K562 (cell line): ENCODE measurements at regions not wholly inside any gene's neighbourhood (a gene's known extent, or its start where the extent isn't known, plus 50 kb on each side); places are given as distances from the start of the nearest gene placed in this dataset.

Experiments used
- ATAC-seq: fragments of 200-7000 bp; cut with Tn5 transposase; 3 replicates; pipeline ENCODE4 v1.9.1; 2020; ENCODE audit warnings: moderate library complexity
- BruUV-seq: library from RNA; stranded (reverse); fragments of 400-500 nt; replicated peaks from 2 replicates; lab custom pipeline; 2021; lab: Mats Ljungman, UMichigan
- CTCF ChIA-PET: fragments of 300-600 bp; formaldehyde crosslinking; extraction: SDS; loops from one replicate; lab custom pipeline; 2021; ENCODE audit warnings: low intra/inter-chr PET ratio; lab: Yijun Ruan, JAX
- POLR2A ChIA-PET: fragments of 300-600, 350-650 bp; sonication (Branson Sonifier 250); formaldehyde crosslinking; extraction: SDS; loops from one replicate; lab custom pipeline; 2021; ENCODE audit warnings: antibody characterized with exemption, inconsistent platforms; lab: Yijun Ruan, JAX
- DNase-seq, 4 experiments: peaks; one replicate each; pipeline versions ENCODE4 v3.0.0 to v3.0.0-alpha.2; 2011 to 2018; ENCODE audit warnings: low spot score in 3 of 4, mixed read lengths in 3 of 4; ENCODE audit errors: extremely low read depth in 1 of 4
- FAIRE-seq: peaks from 2 replicates; lab custom pipeline; 2011; peaks lifted over from hg19 to GRCh38; lab: Jason Lieb, UNC
- H2AFZ ChIP-seq: 2 replicates; pipeline ENCODE4 v1.6.0; 2011; ENCODE audit warnings: low read depth, low read length, control low read depth, inconsistent platforms
- H3K27ac ChIP-seq: fragments of 200-600 bp; 3 replicates; pipeline ENCODE4 v1.8.0; 2011; ENCODE audit warnings: low read depth, mild to moderate bottlenecking, control low read depth, inconsistent platforms, low read length, moderate library complexity, mixed read lengths; ENCODE audit errors: extremely low read depth
- H3K27me3 ChIP-seq, 2 experiments: fragments of 300-600 bp in 1 of 2; 2 replicates in 1 of 2; 3 replicates in 1 of 2; pipeline versions ENCODE4 v1.6.0 to v1.8.0; 2011; ENCODE audit warnings: inconsistent platforms in 2 of 2, low read length in 2 of 2, mild to moderate bottlenecking in 1 of 2, mixed read lengths in 1 of 2, moderate library complexity in 1 of 2; ENCODE audit not compliant: control insufficient read depth in 2 of 2, insufficient read depth in 2 of 2
- H3K36me3 ChIP-seq: fragments of 300-600 bp; 3 replicates; pipeline ENCODE4 v1.8.0; 2011; ENCODE audit warnings: mild to moderate bottlenecking, low read length, inconsistent platforms; ENCODE audit not compliant: control insufficient read depth, insufficient read depth
- H3K4me1 ChIP-seq, 2 experiments: fragments of 200-600 bp in 1 of 2; replicated peaks in 1 of 2; 2 replicates in 1 of 2; 3 replicates in 1 of 2; pipeline versions ENCODE4 v1.5.1 to v1.8.0; 2011; ENCODE audit warnings: inconsistent platforms in 2 of 2, low read length in 2 of 2, mild to moderate bottlenecking in 1 of 2, mixed read lengths in 1 of 2, moderate library complexity in 1 of 2; ENCODE audit not compliant: control insufficient read depth in 2 of 2, insufficient read depth in 2 of 2
- H3K4me2 ChIP-seq: 2 replicates; pipeline ENCODE4 v1.6.1; 2011; ENCODE audit warnings: low read length, control low read depth, inconsistent platforms, mixed read lengths; ENCODE audit not compliant: insufficient read depth
- H3K4me3 ChIP-seq: fragments of 200-600 bp; sonication (generic), shearing (Covaris generic); 2 replicates; pipeline ENCODE4 v1.5.1; 2016; ENCODE audit warnings: control low read depth, inconsistent platforms
- H3K79me2 ChIP-seq: fragments of 200-600 bp; 3 replicates; pipeline ENCODE4 v1.8.0; 2011; ENCODE audit warnings: low read length, inconsistent platforms; ENCODE audit not compliant: control insufficient read depth, insufficient read depth
- H3K9ac ChIP-seq, 2 experiments: 2 replicates each; pipeline versions ENCODE4 v1.6.0 to v1.6.1; 2011; ENCODE audit warnings: low read depth in 2 of 2, low read length in 2 of 2, control low read depth in 1 of 2, inconsistent platforms in 1 of 2, mild to moderate bottlenecking in 1 of 2, mixed read lengths in 1 of 2; ENCODE audit not compliant: insufficient read depth in 1 of 2
- H3K9me1 ChIP-seq: one replicate; pipeline ENCODE4 v1.6.0; 2011; ENCODE audit warnings: inconsistent platforms, mild to moderate bottlenecking, low read length, moderate library complexity; ENCODE audit not compliant: control insufficient read depth, insufficient read depth
- H3K9me3 ChIP-seq: replicated peaks from 2 replicates; pipeline ENCODE4 v1.5.1; 2011; ENCODE audit warnings: low read depth, low read length, inconsistent platforms; ENCODE audit not compliant: control insufficient read depth, insufficient read depth
- H4K20me1 ChIP-seq: replicated peaks from 2 replicates; pipeline ENCODE4 v1.6.1; 2011; ENCODE audit warnings: low read length, inconsistent platforms, mixed read lengths; ENCODE audit not compliant: control insufficient read depth, insufficient read depth
- CBFB ChIP-seq: sonication (generic); formaldehyde crosslinking; IDR thresholded peaks from 2 replicates; pipeline ENCODE4 v1.4.0; 2020; ENCODE audit warnings: mild to moderate bottlenecking, missing genetic modification reagents
- CEBPG ChIP-seq, 3 experiments: fragments of 200-800 bp in 1 of 3; sonication (Bioruptor generic) in 1 of 3; sonication (generic) in 1 of 3; formaldehyde crosslinking in 1 of 3; IDR thresholded peaks in 2 of 3; conservative IDR thresholded peaks in 1 of 3; 2 replicates each; pipeline versions ENCODE4 v1.6.1 to v1.8.0; 2016 to 2022; ENCODE audit warnings: missing compliant biosample characterization in 2 of 3, missing genetic modification characterization in 2 of 3, mild to moderate bottlenecking in 1 of 3, missing genetic modification reagents in 1 of 3
- CXXC5 ChIP-seq: fragments of 250-450 bp; sonication (Bioruptor Pico); IDR thresholded peaks from 2 replicates; pipeline ENCODE4 v1.8.0; 2022; ENCODE audit warnings: inconsistent platforms, mild to moderate bottlenecking, moderate library complexity
- ETV1 ChIP-seq: fragments of 450-650 bp; conservative IDR thresholded peaks from 2 replicates; pipeline ENCODE4 v1.6.1; 2016; ENCODE audit warnings: missing genetic modification characterization, control low read depth, low read depth, missing compliant biosample characterization
- FOS ChIP-seq: IDR thresholded peaks from 3 replicates; pipeline ENCODE4 v1.6.1; 2011; ENCODE audit not compliant: insufficient read length; ENCODE audit errors: extremely low read depth
- HIVEP1 ChIP-seq: fragments of 250-450 bp; sonication (Bioruptor Pico); IDR thresholded peaks from 2 replicates; pipeline ENCODE4 v1.4.0; 2020; ENCODE audit warnings: mild to moderate bottlenecking
- JUN ChIP-seq, 2 experiments: sonication (generic) in 1 of 2; formaldehyde crosslinking in 1 of 2; IDR thresholded peaks; 2 replicates each; pipeline versions ENCODE4 v1.6.1 to v1.8.0; 2012 to 2022; ENCODE audit warnings: borderline replicate concordance in 2 of 2, mild to moderate bottlenecking in 2 of 2, improper control_type of control experiment in 1 of 2, low read depth in 1 of 2, low read length in 1 of 2, missing genetic modification reagents in 1 of 2
- KLF6 ChIP-seq: fragments of 250-450 bp; sonication (Bioruptor Pico); IDR thresholded peaks from 2 replicates; pipeline ENCODE4 v1.4.0; 2020; ENCODE audit warnings: mild to moderate bottlenecking, moderate library complexity, borderline replicate concordance
- L3MBTL2 ChIP-seq: fragments of 450-650 bp; IDR thresholded peaks from 2 replicates; pipeline ENCODE4 v1.6.1; 2016; ENCODE audit warnings: mild to moderate bottlenecking, moderate library complexity
- OTX1 ChIP-seq: fragments of 450-650 bp; formaldehyde crosslinking; IDR thresholded peaks from 2 replicates; pipeline ENCODE4 v1.4.0; 2022; ENCODE audit warnings: mild to moderate bottlenecking
- RFX5 ChIP-seq: IDR thresholded peaks from 2 replicates; pipeline ENCODE4 v1.6.1; 2011; ENCODE audit warnings: low read depth, mild to moderate bottlenecking, improper control_type of control experiment, low read length
- SMAD1 ChIP-seq: fragments of 150-350 bp; IDR thresholded peaks from 2 replicates; pipeline ENCODE4 v1.6.1; 2014; ENCODE audit warnings: low read length, low read depth; ENCODE audit not compliant: partially characterized antibody
- SOX6 ChIP-seq: fragments of 450-650 bp; IDR thresholded peaks from 2 replicates; pipeline ENCODE4 v1.6.1; 2014; ENCODE audit warnings: mild to moderate bottlenecking
- TEAD2 ChIP-seq: fragments of 450-650 bp; IDR thresholded peaks from 2 replicates; pipeline ENCODE4 v1.6.1; 2016; ENCODE audit warnings: missing genetic modification characterization, control low read depth, missing compliant biosample characterization
- TRIM28 ChIP-seq: fragments of 450-650 bp; IDR thresholded peaks from 2 replicates; pipeline ENCODE4 v1.6.1; 2017
- ZC3H11A ChIP-seq: IDR thresholded peaks from 2 replicates; pipeline ENCODE4 v1.6.1; 2012; ENCODE audit warnings: low read depth, low read length, improper control_type of control experiment
- ZNF12 ChIP-seq: sonication (generic); formaldehyde crosslinking; IDR thresholded peaks from 2 replicates; pipeline ENCODE4 v1.4.0; 2020; ENCODE audit warnings: mild to moderate bottlenecking, missing genetic modification reagents
- ZNF431 ChIP-seq: sonication (generic); formaldehyde crosslinking; IDR thresholded peaks from 2 replicates; pipeline ENCODE4 v1.8.0; 2022; ENCODE audit warnings: mild to moderate bottlenecking, missing genetic modification reagents
- WGBS: fragments of 100-300 bp; shearing (Covaris generic); methylation state at CpG from one replicate; pipeline ENCODE4 v1.1.6; 2016; ENCODE audit warnings: low coverage, mixed read lengths; ENCODE audit not compliant: insufficient coverage; ENCODE audit errors: missing lambda C conversion rate; 5-methylcytosine and 5-hydroxymethylcytosine counted together
- in situ Hi-C: fragments of 300-500 bp; cut with MboI; formaldehyde crosslinking; loops from 4 replicates; pipeline ENCODE4 v1.15.0; 2018; ENCODE audit warnings: inconsistent platforms, mixed read lengths
- intact Hi-C: fragments of 100-400 bp; cut with micrococcal nuclease; formaldehyde crosslinking; loops from 2 replicates; pipeline ENCODE4 v1.14.2; 2022
- TF ChIP-seq, protein P1 (sequence below): fragments of 200-800 bp; sonication (Bioruptor generic); IDR thresholded peaks from 2 replicates; pipeline ENCODE4 v1.6.1; 2017; ENCODE audit warnings: missing genetic modification characterization, missing compliant biosample characterization

- TF ChIP-seq KLF6 (CRISPR knock-in tag): no peak
- no peak for TF ChIP-seq CEBPG (CRISPR knock-in tag; IDR thresholded peaks at IDR 0.05)
- TF ChIP-seq CEBPG (tag; conservative IDR thresholded peaks at IDR 0.05 in 1 of 2, IDR thresholded peaks at IDR 0.05 in 1 of 2): no peak
- no peak for TF ChIP-seq FOS
- TF ChIP-seq CXXC5: no peak
- TF ChIP-seq, protein P1, sequence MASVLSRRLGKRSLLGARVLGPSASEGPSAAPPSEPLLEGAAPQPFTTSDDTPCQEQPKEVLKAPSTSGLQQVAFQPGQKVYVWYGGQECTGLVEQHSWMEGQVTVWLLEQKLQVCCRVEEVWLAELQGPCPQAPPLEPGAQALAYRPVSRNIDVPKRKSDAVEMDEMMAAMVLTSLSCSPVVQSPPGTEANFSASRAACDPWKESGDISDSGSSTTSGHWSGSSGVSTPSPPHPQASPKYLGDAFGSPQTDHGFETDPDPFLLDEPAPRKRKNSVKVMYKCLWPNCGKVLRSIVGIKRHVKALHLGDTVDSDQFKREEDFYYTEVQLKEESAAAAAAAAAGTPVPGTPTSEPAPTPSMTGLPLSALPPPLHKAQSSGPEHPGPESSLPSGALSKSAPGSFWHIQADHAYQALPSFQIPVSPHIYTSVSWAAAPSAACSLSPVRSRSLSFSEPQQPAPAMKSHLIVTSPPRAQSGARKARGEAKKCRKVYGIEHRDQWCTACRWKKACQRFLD (CRISPR knock-in tag): no peak
- no peak for TF ChIP-seq ZC3H11A
- no peak for TF ChIP-seq ETV1
- TF ChIP-seq HIVEP1 (CRISPR knock-in tag): no peak
These were observed 233.8 kb upstream of the CPEB2 start (continued) for GRCh38 chr4:14768449-14768848.

DNA sequence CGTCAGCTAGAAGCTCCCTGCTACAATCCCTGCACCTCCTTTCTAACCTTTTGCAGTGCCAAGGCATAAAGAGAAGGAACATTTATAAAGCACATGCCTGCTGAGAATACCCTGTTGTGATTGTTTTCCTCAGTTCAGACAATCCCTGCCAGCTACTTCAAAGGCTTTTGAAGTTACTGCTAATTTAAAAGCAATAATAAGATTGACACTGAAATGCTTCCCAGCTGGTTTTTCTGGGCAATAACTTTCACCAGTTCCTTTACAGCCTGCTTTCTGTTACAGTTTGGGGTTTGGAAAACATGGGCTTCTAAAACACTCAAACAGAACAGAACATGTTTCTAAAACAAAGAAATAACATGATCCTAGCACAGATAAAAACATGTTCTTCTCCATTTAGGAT lies 232.3 kb upstream of the CPEB2 start:
- H3K4me1 ChIP-seq: no peaks in the 10 kb centered on the region
- no peak overlapping the region for H3K27ac ChIP-seq
- no peaks in the 10 kb centered on the region for H3K9me1 ChIP-seq
- TF ChIP-seq ZNF12 (no peak), OTX1 (CRISPR knock-in tag) (no peak), TEAD2 (tag) (no peak), SMAD1 (no peak), ZNF431 (CRISPR knock-in tag) (no peak), TRIM28 (no peak), SOX6 (no peak), L3MBTL2 (no peak), JUN (IDR thresholded peaks at IDR 0.05; ENCODE audit: borderline replicate concordance, low read depth, low read length) (no peak), JUN (CRISPR knock-in tag; IDR thresholded peaks at IDR 0.05; ENCODE audit: borderline replicate concordance) (no peak), RFX5 (no peak), CBFB (CRISPR knock-in tag) (no peak)
- BruUV-seq: no TSS peak
- no peaks in the 10 kb centered on the region for H3K79me2 ChIP-seq
- no peak overlapping the region for H2AFZ ChIP-seq
- ATAC-seq (no peak), DNase-seq (no peak), FAIRE-seq (no peak)
- H3K9ac ChIP-seq: no peak overlapping the region
- H3K27me3 ChIP-seq: no peaks in the 10 kb centered on the region
- 0% methylated on average over 1 of the region's 1 CpG for WGBS
- no peak overlapping the region for H3K4me2 ChIP-seq
- in situ Hi-C loops: no loop called here
- no peaks in the 10 kb centered on the region for H3K36me3 ChIP-seq
- intact Hi-C loops: no loop called here
- CTCF ChIA-PET: no interaction called here
- no peak overlapping the region for H3K4me3 ChIP-seq
- H4K20me1 ChIP-seq: no peaks in the 10 kb centered on the region
- POLR2A ChIA-PET: no interaction called here
- H3K9me3 ChIP-seq: no peaks in the 10 kb centered on the region
